ENCODE measurements at regions not wholly inside any gene's neighbourhood (a gene's known extent, or its start where the extent isn't known, plus 50 kb on each side); places are given as distances from the start of the nearest gene placed in this dataset.

DNA sequence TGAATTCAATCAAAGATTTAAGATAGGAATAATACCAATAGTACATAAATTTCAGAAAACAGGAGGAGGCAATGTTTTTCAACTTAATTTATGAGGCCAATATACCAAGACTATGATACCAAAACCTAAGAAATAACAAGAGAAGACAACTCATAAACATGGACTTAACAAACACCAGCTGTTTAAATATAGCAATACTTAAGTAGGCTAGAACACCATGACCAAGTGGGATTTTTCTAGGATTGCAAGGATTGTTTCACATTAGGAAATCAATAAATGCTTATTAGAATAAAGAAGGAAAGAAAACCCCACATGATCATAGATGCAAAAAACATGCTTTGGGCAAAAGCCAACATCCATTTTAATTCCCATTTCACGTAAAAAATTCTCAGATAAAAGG, 355.1 kb downstream of the EPM2A start:
- no peaks in the 10 kb centered on the region for H4K20me1 ChIP-seq (ENCODE audit: insufficient read depth)
- no peak overlapping the region for H3K4me3 ChIP-seq (IDR thresholded peaks at IDR 0.05; ENCODE audit: insufficient read depth, low read depth, low read length)
- H3K27ac ChIP-seq = no peak overlapping the region
- no peaks in the 10 kb centered on the region for H3K79me2 ChIP-seq (ENCODE audit: insufficient read depth, low read depth)
- H3K27me3 ChIP-seq (ENCODE audit: insufficient read depth, low read depth) = no peaks in the 10 kb centered on the region
- no peak overlapping the region for H3K4me2 ChIP-seq
- TF ChIP-seq, protein P1, sequence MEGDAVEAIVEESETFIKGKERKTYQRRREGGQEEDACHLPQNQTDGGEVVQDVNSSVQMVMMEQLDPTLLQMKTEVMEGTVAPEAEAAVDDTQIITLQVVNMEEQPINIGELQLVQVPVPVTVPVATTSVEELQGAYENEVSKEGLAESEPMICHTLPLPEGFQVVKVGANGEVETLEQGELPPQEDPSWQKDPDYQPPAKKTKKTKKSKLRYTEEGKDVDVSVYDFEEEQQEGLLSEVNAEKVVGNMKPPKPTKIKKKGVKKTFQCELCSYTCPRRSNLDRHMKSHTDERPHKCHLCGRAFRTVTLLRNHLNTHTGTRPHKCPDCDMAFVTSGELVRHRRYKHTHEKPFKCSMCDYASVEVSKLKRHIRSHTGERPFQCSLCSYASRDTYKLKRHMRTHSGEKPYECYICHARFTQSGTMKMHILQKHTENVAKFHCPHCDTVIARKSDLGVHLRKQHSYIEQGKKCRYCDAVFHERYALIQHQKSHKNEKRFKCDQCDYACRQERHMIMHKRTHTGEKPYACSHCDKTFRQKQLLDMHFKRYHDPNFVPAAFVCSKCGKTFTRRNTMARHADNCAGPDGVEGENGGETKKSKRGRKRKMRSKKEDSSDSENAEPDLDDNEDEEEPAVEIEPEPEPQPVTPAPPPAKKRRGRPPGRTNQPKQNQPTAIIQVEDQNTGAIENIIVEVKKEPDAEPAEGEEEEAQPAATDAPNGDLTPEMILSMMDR (conservative IDR thresholded peaks at IDR 0.05; ENCODE audit: low read depth, low read length) = no peak
- H2AFZ ChIP-seq (ENCODE audit: low read depth) = no peak overlapping the region
- H3K4me1 ChIP-seq (ENCODE audit: low read depth, poor library complexity, severe bottlenecking) = no peaks in the 10 kb centered on the region
- H3K9ac ChIP-seq = no peak overlapping the region
- no peaks in the 10 kb centered on the region for H3K36me3 ChIP-seq (ENCODE audit: insufficient read depth)

DNA sequence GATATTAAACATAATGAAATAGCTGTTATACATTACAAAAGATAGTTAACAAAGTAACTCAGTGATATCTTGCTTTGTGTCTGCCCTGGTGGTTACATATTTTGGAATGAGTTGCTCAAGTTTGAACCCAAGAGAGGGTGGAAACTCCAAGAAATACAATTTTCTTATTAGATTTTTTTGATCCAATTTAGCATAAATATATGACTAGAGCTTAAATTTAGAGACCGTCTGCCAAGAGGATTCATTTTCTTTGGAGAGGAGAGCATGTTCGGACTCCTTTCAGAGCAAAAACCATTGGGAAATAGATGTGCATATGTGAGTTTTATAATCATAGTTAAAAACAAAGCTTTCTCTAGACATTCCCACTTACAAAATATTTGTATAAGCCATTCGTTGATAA, 353.4 kb downstream of the EPM2A start:
- TF ChIP-seq, protein P1 (conservative IDR thresholded peaks at IDR 0.05; ENCODE audit: low read depth, low read length) = no peak
- H3K79me2 ChIP-seq (ENCODE audit: insufficient read depth, low read depth) = no peaks in the 10 kb centered on the region
- H3K9ac ChIP-seq = no peak overlapping the region
- no peak overlapping the region for H3K4me3 ChIP-seq (IDR thresholded peaks at IDR 0.05; ENCODE audit: insufficient read depth, low read depth, low read length)
- H3K27me3 ChIP-seq (ENCODE audit: insufficient read depth, low read depth) = no peaks in the 10 kb centered on the region
- no peaks in the 10 kb centered on the region for H3K4me1 ChIP-seq (ENCODE audit: low read depth, poor library complexity, severe bottlenecking)
- no peak overlapping the region for H3K27ac ChIP-seq
- H3K4me2 ChIP-seq = no peak overlapping the region
- H4K20me1 ChIP-seq (ENCODE audit: insufficient read depth) = no peaks in the 10 kb centered on the region
- no peaks in the 10 kb centered on the region for H3K36me3 ChIP-seq (ENCODE audit: insufficient read depth)
- no peak overlapping the region for H2AFZ ChIP-seq (ENCODE audit: low read depth)

- H3K4me2 ChIP-seq = no peak overlapping the region
- no peak overlapping the region for H3K9ac ChIP-seq
- H3K4me3 ChIP-seq (IDR thresholded peaks at IDR 0.05; ENCODE audit: insufficient read depth, low read depth, low read length) = no peak overlapping the region
- H3K27ac ChIP-seq = no peak overlapping the region
- TF ChIP-seq, protein P1 (conservative IDR thresholded peaks at IDR 0.05; ENCODE audit: low read depth, low read length) = no peak
- H4K20me1 ChIP-seq (ENCODE audit: insufficient read depth) = no peaks in the 10 kb centered on the region
- H3K79me2 ChIP-seq (ENCODE audit: insufficient read depth, low read depth) = no peaks in the 10 kb centered on the region
- no peaks in the 10 kb centered on the region for H3K4me1 ChIP-seq (ENCODE audit: low read depth, poor library complexity, severe bottlenecking)
- no peaks in the 10 kb centered on the region for H3K36me3 ChIP-seq (ENCODE audit: insufficient read depth)
- no peak overlapping the region for H2AFZ ChIP-seq (ENCODE audit: low read depth)
- no peaks in the 10 kb centered on the region for H3K27me3 ChIP-seq (ENCODE audit: insufficient read depth, low read depth)
Measured at GRCh38 chr6:145383428-145383827, 351.9 kb downstream of the EPM2A start.

DNA sequence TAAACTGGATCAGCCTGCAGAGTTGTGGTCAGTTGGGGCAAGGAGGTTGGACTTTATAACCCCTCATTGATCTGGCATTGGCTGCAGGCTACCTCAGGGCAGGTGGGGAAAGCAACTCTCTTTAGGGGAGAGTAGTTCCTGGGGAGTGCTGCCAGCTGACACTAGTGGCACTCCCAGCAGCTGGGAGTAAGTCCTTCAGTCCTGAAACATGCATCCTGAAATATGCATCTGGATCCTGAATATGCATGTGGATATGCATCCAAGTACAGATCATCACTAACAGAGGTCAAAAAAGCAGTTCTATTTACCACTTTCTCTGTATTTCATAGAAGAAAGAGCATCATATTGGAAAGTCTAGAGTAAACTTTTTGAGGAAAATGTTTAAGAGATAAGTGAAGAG, 350.8 kb downstream of the EPM2A start:
- no peaks in the 10 kb centered on the region for H3K27me3 ChIP-seq (ENCODE audit: insufficient read depth, low read depth)
- no peak overlapping the region for H3K9ac ChIP-seq
- no peaks in the 10 kb centered on the region for H3K36me3 ChIP-seq (ENCODE audit: insufficient read depth)
- H3K79me2 ChIP-seq (ENCODE audit: insufficient read depth, low read depth) = no peaks in the 10 kb centered on the region
- no peaks in the 10 kb centered on the region for H4K20me1 ChIP-seq (ENCODE audit: insufficient read depth)
- TF ChIP-seq, protein P1 (conservative IDR thresholded peaks at IDR 0.05; ENCODE audit: low read depth, low read length) = no peak
- no peak overlapping the region for H3K27ac ChIP-seq
- H2AFZ ChIP-seq (ENCODE audit: low read depth) = no peak overlapping the region
- no peaks in the 10 kb centered on the region for H3K4me1 ChIP-seq (ENCODE audit: low read depth, poor library complexity, severe bottlenecking)
- H3K4me3 ChIP-seq (IDR thresholded peaks at IDR 0.05; ENCODE audit: insufficient read depth, low read depth, low read length) = no peak overlapping the region
- no peak overlapping the region for H3K4me2 ChIP-seq

Data from KMS-11 (cell line).